Astrocyte (in vitro differentiated cells and primary cell): ENCODE measurements at regions not wholly inside any gene's neighbourhood (a gene's known extent, or its start where the extent isn't known, plus 50 kb on each side); places are given as distances from the start of the nearest gene placed in this dataset.

Experiments used
- DNase-seq: peaks from one replicate; pipeline ENCODE4 v3.0.0-alpha.2; 2010; ENCODE audit warnings: low read depth
- FAIRE-seq: peaks from 2 replicates; lab custom pipeline; 2011; peaks lifted over from hg19 to GRCh38; lab: Jason Lieb, UNC
- H2AFZ ChIP-seq: 2 replicates; pipeline ENCODE4 v1.6.0; 2012; ENCODE audit warnings: low read depth, low read length, inconsistent platforms
- H3K27ac ChIP-seq: 2 replicates; pipeline ENCODE4 v1.5.1; 2011; ENCODE audit warnings: low read depth, low read length, inconsistent platforms
- H3K27me3 ChIP-seq: 2 replicates; pipeline ENCODE4 v1.6.0; 2011; ENCODE audit warnings: low read length, inconsistent platforms; ENCODE audit not compliant: insufficient read depth
- H3K36me3 ChIP-seq: 2 replicates; pipeline ENCODE4 v1.5.1; 2011; ENCODE audit warnings: low read length, inconsistent platforms; ENCODE audit not compliant: insufficient read depth
- H3K4me1 ChIP-seq: 2 replicates; pipeline ENCODE4 v1.5.1; 2011; ENCODE audit warnings: low read length, inconsistent platforms; ENCODE audit not compliant: insufficient read depth
- H3K4me2 ChIP-seq: 2 replicates; pipeline ENCODE4 v1.6.0; 2012; ENCODE audit warnings: low read length, inconsistent platforms
- H3K4me3 ChIP-seq: 2 replicates; pipeline ENCODE4 v1.5.1; 2011; ENCODE audit warnings: low read depth, mild to moderate bottlenecking, low read length, inconsistent platforms; ENCODE audit not compliant: insufficient read depth
- H3K79me2 ChIP-seq: 2 replicates; pipeline ENCODE4 v1.6.0; 2012; ENCODE audit warnings: mild to moderate bottlenecking, low read length, inconsistent platforms; ENCODE audit not compliant: insufficient read depth
- H3K9ac ChIP-seq: 2 replicates; pipeline ENCODE4 v1.6.0; 2012; ENCODE audit warnings: mild to moderate bottlenecking, low read length, inconsistent platforms
- H3K9me3 ChIP-seq: 2 replicates; pipeline ENCODE4 v1.5.1; 2012; ENCODE audit warnings: low read depth, mild to moderate bottlenecking, low read length, inconsistent platforms; ENCODE audit not compliant: insufficient read depth
- H4K20me1 ChIP-seq: 2 replicates; pipeline ENCODE4 v1.6.0; 2012; ENCODE audit warnings: low read length, inconsistent platforms; ENCODE audit not compliant: insufficient read depth
- H3K27ac Mint-ChIP-seq: one replicate; pipeline ENCODE4 v1.8.0; 2021; ENCODE audit warnings: mild to moderate bottlenecking, mixed read lengths; ENCODE audit not compliant: unreplicated experiment
- H3K27me3 Mint-ChIP-seq: one replicate; pipeline ENCODE4 v1.8.0; 2021; ENCODE audit warnings: low read depth, mixed read lengths; ENCODE audit not compliant: unreplicated experiment
- H3K36me3 Mint-ChIP-seq: one replicate; pipeline ENCODE4 v1.8.0; 2021; ENCODE audit warnings: low read depth, mixed read lengths; ENCODE audit not compliant: unreplicated experiment
- H3K4me1 Mint-ChIP-seq: one replicate; pipeline ENCODE4 v1.8.0; 2021; ENCODE audit warnings: low read depth, mixed read lengths; ENCODE audit not compliant: unreplicated experiment
- H3K4me3 Mint-ChIP-seq: one replicate; pipeline ENCODE4 v1.8.0; 2021; ENCODE audit warnings: mild to moderate bottlenecking, moderate library complexity, mixed read lengths; ENCODE audit not compliant: unreplicated experiment
- H3K9me3 Mint-ChIP-seq: one replicate; pipeline ENCODE4 v1.8.0; 2021; ENCODE audit warnings: mild to moderate bottlenecking, mixed read lengths; ENCODE audit not compliant: unreplicated experiment
- CTCF ChIP-seq: IDR thresholded peaks from 2 replicates; pipeline ENCODE4 v1.5.1; 2011; ENCODE audit warnings: low read depth, mild to moderate bottlenecking, inconsistent platforms, low read length, moderate library complexity; ENCODE audit not compliant: insufficient read depth
- EZH2 ChIP-seq: IDR thresholded peaks from 2 replicates; pipeline ENCODE4 v1.6.1; 2012; ENCODE audit warnings: mild to moderate bottlenecking, low read length, inconsistent platforms; ENCODE audit not compliant: insufficient read depth

GRCh38 chr6:81897793-81898192, 145.3 kb upstream of the TENT5A start:
- H2AFZ ChIP-seq: no peak overlapping the region
- no peak for TF ChIP-seq CTCF
- no peak for TF ChIP-seq EZH2
- H3K4me2 ChIP-seq: no peak overlapping the region
- no peaks in the 10 kb centered on the region for H3K9me3 ChIP-seq
- H3K79me2 ChIP-seq: no peaks in the 10 kb centered on the region
- Mint-ChIP-seq H3K9me3 (peaks cover 2% of the 10 kb centered on the region), H3K4me1 (peaks cover 12% of the 10 kb centered on the region), H3K36me3 (no peaks in the 10 kb centered on the region), H3K27me3 (no peaks in the 10 kb centered on the region), H3K4me3 (no peak overlapping the region), H3K27ac (no peak overlapping the region)
- no peak overlapping the region for H3K4me3 ChIP-seq
- DNase-seq: no peak
- H3K27me3 ChIP-seq: no peaks in the 10 kb centered on the region
- H3K4me1 ChIP-seq: peaks cover 28% of the 10 kb centered on the region
- H3K27ac ChIP-seq: no peak overlapping the region
- no peak for FAIRE-seq
- H4K20me1 ChIP-seq: no peaks in the 10 kb centered on the region
- no peak overlapping the region for H3K9ac ChIP-seq
- no peaks in the 10 kb centered on the region for H3K36me3 ChIP-seq

- Histone ChIP-seq H3K27me3 (no peaks in the 10 kb centered on the region), H3K27ac (peak overlapping the region; percentile 75), H3K4me3 (no peak overlapping the region), H3K4me1 (peaks cover 28% of the 10 kb centered on the region), H2AFZ (no peak overlapping the region), H3K9ac (peak overlapping the region; percentile 51), H4K20me1 (no peaks in the 10 kb centered on the region), H3K79me2 (no peaks in the 10 kb centered on the region), H3K9me3 (no peaks in the 10 kb centered on the region), H3K4me2 (peak overlapping the region; percentile 73), H3K36me3 (no peaks in the 10 kb centered on the region)
- Mint-ChIP-seq H3K27me3 (no peaks in the 10 kb centered on the region), H3K9me3 (no peaks in the 10 kb centered on the region), H3K27ac (peak overlapping the region; percentile 64), H3K4me1 (peaks cover 16% of the 10 kb centered on the region), H3K36me3 (no peaks in the 10 kb centered on the region), H3K4me3 (peak overlapping the region; percentile 10)
- no peak for FAIRE-seq
- TF ChIP-seq CTCF: no peak
- TF ChIP-seq EZH2: no peak
- DNase-seq: peak; percentile 80
Observed at GRCh38 chr6:81896525-81897503, 144.3 kb upstream of the TENT5A start.
